B cell (primary cell): ENCODE measurements at regions not wholly inside any gene's neighbourhood (a gene's known extent, or its start where the extent isn't known, plus 50 kb on each side); places are given as distances from the start of the nearest gene placed in this dataset.

ENCODE experiments used
- EZH2 ChIP-seq: IDR thresholded peaks from 2 replicates; pipeline ENCODE4 v1.6.1; 2012; ENCODE audit warnings: borderline replicate concordance, low read depth, mild to moderate bottlenecking, moderate library complexity, low read length; ENCODE audit not compliant: insufficient read depth, poor library complexity, severe bottlenecking
- TF ChIP-seq, protein P1 (sequence below): fragments of 200-600 bp; IDR thresholded peaks from one replicate; pipeline ENCODE4 v1.8.0; 2022; ENCODE audit warnings: antibody characterized with exemption, mild to moderate bottlenecking

GRCh38 chr18:60982329-60982695, 350.9 kb upstream of the CDH20 start:
- TF ChIP-seq, protein P1, sequence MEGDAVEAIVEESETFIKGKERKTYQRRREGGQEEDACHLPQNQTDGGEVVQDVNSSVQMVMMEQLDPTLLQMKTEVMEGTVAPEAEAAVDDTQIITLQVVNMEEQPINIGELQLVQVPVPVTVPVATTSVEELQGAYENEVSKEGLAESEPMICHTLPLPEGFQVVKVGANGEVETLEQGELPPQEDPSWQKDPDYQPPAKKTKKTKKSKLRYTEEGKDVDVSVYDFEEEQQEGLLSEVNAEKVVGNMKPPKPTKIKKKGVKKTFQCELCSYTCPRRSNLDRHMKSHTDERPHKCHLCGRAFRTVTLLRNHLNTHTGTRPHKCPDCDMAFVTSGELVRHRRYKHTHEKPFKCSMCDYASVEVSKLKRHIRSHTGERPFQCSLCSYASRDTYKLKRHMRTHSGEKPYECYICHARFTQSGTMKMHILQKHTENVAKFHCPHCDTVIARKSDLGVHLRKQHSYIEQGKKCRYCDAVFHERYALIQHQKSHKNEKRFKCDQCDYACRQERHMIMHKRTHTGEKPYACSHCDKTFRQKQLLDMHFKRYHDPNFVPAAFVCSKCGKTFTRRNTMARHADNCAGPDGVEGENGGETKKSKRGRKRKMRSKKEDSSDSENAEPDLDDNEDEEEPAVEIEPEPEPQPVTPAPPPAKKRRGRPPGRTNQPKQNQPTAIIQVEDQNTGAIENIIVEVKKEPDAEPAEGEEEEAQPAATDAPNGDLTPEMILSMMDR, result no peak
- TF ChIP-seq EZH2, result no peak
